ENCODE measurements at regions not wholly inside any gene's neighbourhood (a gene's known extent, or its start where the extent isn't known, plus 50 kb on each side); places are given as distances from the start of the nearest gene placed in this dataset.

DNA sequence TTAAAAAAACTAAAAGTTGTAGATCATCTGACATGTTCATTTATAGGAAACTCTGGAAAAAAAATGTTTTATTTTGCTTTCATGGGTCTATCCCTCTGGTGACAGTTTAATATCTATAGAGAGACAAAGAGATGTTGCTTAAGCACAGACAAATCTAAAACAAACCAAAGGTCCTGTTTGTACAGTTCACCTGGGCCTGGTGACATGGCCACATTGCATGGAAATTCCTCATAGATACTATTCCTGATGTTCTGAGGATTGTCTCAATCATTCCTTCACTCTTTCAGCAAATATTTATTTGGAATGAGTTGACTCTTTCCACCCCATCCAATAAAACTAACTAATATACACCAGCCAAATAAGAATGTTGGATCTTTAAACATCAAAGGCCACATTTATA lies 259.1 kb upstream of the NOCT start:
- Histone ChIP-seq H3K4me3 (no peak overlapping the region), H3K9me3 (peaks cover 0 to 27% (median 3%) of the 10 kb centered on the region in 4 donors), H3K36me3 (no peaks in the 10 kb centered on the region), H3K27me3 (no peaks in the 10 kb centered on the region), H3K27ac (no peak overlapping the region), H3K4me1 (no peaks in the 10 kb centered on the region)
- no peak for DNase-seq (ENCODE audit: low spot score in 2 of 2)
- TF ChIP-seq EP300 (IDR thresholded peaks at IDR 0.05) (no peak), CTCF (IDR thresholded peaks at IDR 0.05) (no peak), POLR2A (IDR thresholded peaks at IDR 0.05) (no peak)

- Histone ChIP-seq H3K9me3 (peaks cover 0 to 27% (median 3%) of the 10 kb centered on the region in 4 donors), H3K27me3 (no peaks in the 10 kb centered on the region), H3K4me3 (no peak overlapping the region), H3K4me1 (no peaks in the 10 kb centered on the region), H3K27ac (no peak overlapping the region), H3K36me3 (no peaks in the 10 kb centered on the region)
- 88% methylated on average over 3 of the region's 3 CpGs for WGBS, 2 donors
- TF ChIP-seq CTCF (IDR thresholded peaks at IDR 0.05) (no peak), POLR2A (IDR thresholded peaks at IDR 0.05) (no peak), EP300 (IDR thresholded peaks at IDR 0.05) (no peak)
- no peak for DNase-seq (ENCODE audit: low spot score in 2 of 2)
These were observed 264.3 kb upstream of the NOCT start for GRCh38 chr4:138751309-138751708.

GRCh38 chr4:138749303-138749702 lies 266.3 kb upstream of the NOCT start:
- DNase-seq (ENCODE audit: low spot score in 2 of 2): no peak
- H3K9me3 ChIP-seq: peaks cover 0 to 21% (median 3%) of the 10 kb centered on the region in 4 donors
- H3K4me1 ChIP-seq: no peaks in the 10 kb centered on the region
- no peaks in the 10 kb centered on the region for H3K27me3 ChIP-seq
- H3K4me3 ChIP-seq: no peak overlapping the region
- TF ChIP-seq EP300 (IDR thresholded peaks at IDR 0.05) (no peak), POLR2A (IDR thresholded peaks at IDR 0.05) (no peak), CTCF (IDR thresholded peaks at IDR 0.05) (no peak)
- 73 to 77% methylated on average over 2 of the region's 2 CpGs for WGBS, 2 donors
- H3K36me3 ChIP-seq: no peaks in the 10 kb centered on the region
- no peak overlapping the region for H3K27ac ChIP-seq

DNA sequence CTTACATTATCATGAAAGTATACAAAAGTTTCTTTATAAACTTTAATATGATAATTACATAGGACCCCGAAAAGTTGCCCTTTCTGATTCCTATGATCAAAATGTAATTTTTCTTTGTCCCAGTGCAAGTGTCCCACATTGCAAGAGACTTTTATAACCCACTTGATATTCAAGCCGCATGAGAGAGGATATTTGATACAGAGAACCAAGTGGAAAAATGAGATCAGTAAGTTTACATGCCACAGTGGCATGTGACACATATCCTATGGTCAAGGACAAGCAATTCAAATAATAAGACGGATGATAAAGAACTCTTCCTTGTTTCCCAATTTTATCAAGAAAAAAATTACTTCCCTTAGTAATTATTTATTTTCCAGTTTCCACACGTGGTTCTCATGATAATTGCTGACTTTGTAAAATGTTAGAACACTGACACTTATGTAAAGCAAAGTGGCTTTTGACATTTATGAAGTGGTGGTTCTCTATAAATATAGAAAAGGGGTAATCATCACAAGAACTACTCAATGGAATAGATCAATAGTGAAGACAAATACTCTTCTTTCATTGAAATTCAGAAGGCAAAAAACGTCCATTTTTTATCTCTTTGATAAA lies 273.7 kb upstream of the NOCT start:
- no peak for DNase-seq (ENCODE audit: low spot score in 2 of 2)
- Histone ChIP-seq H3K4me3 (no peak overlapping the region), H3K4me1 (no peaks in the 10 kb centered on the region), H3K9me3 (no peaks in the 10 kb centered on the region), H3K36me3 (no peaks in the 10 kb centered on the region), H3K27ac (no peak overlapping the region), H3K27me3 (no peaks in the 10 kb centered on the region)
- TF ChIP-seq POLR2A (IDR thresholded peaks at IDR 0.05): no peak
- no peak for TF ChIP-seq EP300 (IDR thresholded peaks at IDR 0.05)
- no peak for TF ChIP-seq CTCF (IDR thresholded peaks at IDR 0.05)
- 38 to 43% methylated on average over 5 of the region's 5 CpGs for whole genome bisulfite sequencing, 2 donors

DNA sequence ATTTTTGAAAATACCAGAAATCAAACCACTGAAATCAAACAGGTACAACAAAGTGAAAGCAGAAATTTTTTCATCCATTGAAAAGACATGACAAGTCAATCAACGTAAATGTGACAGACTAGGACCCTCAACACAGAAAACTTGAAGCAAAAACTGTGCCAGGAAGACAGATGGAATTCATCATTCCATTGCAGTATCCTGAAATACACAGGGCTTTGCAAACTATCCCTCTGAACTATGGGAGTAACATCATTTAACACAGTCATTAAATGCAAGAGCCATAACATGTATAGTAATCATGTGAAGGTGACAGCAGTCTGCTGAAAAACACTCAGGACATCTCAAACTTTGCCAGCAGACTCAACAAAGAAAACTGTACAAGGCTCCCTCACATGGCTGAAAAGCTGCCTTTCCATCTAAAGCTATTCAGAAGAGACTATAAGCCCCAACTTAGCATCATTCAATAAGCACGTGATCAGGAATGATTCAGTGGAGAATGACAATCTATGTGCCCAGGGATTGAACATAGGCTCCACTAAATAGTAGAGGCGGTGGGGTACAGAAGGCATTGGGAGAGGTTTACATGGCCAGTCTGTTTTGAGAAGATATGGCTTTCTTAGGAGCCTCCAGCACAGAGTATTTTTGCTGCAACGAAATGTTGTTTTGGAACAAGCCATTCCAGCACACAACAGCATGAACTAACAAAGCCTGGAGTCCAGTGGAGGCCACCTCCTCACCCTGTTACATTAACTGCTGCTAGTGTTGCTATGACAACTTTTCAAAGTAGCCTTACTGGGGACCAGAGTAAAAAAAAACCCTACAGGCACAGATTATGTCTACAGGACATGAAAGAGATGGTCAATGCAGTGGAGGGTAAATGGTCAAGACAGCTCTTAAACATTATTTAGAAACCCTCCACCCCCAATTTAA lies 274.5 kb upstream of the NOCT start:
- Histone ChIP-seq H3K27me3 (no peaks in the 10 kb centered on the region), H3K36me3 (no peaks in the 10 kb centered on the region), H3K27ac (no peak overlapping the region), H3K4me1 (no peaks in the 10 kb centered on the region), H3K4me3 (no peak overlapping the region), H3K9me3 (no peaks in the 10 kb centered on the region)
- no peak for DNase-seq (ENCODE audit: low spot score in 2 of 2)
- TF ChIP-seq CTCF (IDR thresholded peaks at IDR 0.05): no peak
- 59 to 68% methylated on average over 4 of the region's 4 CpGs for WGBS, 2 donors
